Type B pancreatic cell (in vitro differentiated cells): ENCODE measurements at regions not wholly inside any gene's neighbourhood (a gene's known extent, or its start where the extent isn't known, plus 50 kb on each side); places are given as distances from the start of the nearest gene placed in this dataset.

ENCODE experiments used
- DNase-seq: peaks from one replicate; pipeline ENCODE4 v3.0.0; 2021; ENCODE audit warnings: mixed read lengths; ENCODE audit not compliant: unreplicated experiment; ENCODE audit errors: extremely low spot score
- H3K27ac Mint-ChIP-seq: 2 replicates; pipeline ENCODE4 v1.8.0; 2021; ENCODE audit warnings: mild to moderate bottlenecking, mixed read lengths
- H3K27me3 Mint-ChIP-seq: 2 replicates; pipeline ENCODE4 v1.8.0; 2021; ENCODE audit warnings: mixed read lengths
- H3K36me3 Mint-ChIP-seq: 2 replicates; pipeline ENCODE4 v1.8.0; 2021; ENCODE audit warnings: mixed read lengths
- H3K4me1 Mint-ChIP-seq: one replicate; pipeline ENCODE4 v1.8.0; 2021; ENCODE audit warnings: mixed read lengths; ENCODE audit not compliant: unreplicated experiment
- H3K4me3 Mint-ChIP-seq: 2 replicates; pipeline ENCODE4 v1.8.0; 2021; ENCODE audit warnings: mild to moderate bottlenecking, mixed read lengths
- H3K9me3 Mint-ChIP-seq: 2 replicates; pipeline ENCODE4 v1.8.0; 2021; ENCODE audit warnings: mixed read lengths
- TF ChIP-seq, protein P1 (sequence below): fragments of 200-600 bp; sonication (generic); conservative IDR thresholded peaks from 2 replicates; pipeline ENCODE4 v1.5.0; 2021; ENCODE audit warnings: antibody characterized with exemption, mild to moderate bottlenecking

DNA sequence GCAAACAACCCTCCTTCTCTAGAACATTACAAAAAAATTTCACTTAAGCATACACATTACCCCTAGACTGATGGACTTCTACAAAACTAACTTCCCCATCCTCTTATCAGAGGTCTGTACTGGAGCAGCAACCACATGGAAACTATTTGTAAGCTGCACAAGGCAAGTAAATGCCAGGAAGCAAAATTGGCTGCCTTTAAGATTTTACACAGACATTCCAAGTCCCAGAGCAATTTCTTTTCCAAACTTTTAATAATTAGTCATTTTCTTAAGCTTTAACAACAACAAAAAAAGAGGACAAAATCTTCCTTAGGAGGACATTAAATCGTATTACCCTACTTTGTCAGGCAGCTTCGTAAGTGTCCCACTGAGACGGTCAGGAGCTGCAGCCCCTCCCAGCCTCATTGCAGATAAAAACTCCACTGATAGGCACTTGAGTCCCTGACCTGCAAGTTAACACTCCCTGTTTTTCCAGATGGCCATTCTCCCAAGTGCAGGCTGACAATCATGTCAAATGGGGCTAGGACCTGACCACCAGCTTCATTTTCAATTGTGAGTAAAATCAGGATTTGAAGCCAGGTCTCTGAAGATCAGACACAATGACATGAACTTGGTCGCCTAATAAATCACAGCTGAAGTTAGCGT is 680.1 kb downstream of the DIAPH3 start:
- Mint-ChIP-seq H3K4me3 (peak overlapping the region; percentile 40), H3K4me1 (peaks cover 33% of the 10 kb centered on the region), H3K36me3 (no peaks in the 10 kb centered on the region), H3K27ac (no peak overlapping the region), H3K9me3 (no peaks in the 10 kb centered on the region), H3K27me3 (peaks cover 5% of the 10 kb centered on the region)
- TF ChIP-seq, protein P1, sequence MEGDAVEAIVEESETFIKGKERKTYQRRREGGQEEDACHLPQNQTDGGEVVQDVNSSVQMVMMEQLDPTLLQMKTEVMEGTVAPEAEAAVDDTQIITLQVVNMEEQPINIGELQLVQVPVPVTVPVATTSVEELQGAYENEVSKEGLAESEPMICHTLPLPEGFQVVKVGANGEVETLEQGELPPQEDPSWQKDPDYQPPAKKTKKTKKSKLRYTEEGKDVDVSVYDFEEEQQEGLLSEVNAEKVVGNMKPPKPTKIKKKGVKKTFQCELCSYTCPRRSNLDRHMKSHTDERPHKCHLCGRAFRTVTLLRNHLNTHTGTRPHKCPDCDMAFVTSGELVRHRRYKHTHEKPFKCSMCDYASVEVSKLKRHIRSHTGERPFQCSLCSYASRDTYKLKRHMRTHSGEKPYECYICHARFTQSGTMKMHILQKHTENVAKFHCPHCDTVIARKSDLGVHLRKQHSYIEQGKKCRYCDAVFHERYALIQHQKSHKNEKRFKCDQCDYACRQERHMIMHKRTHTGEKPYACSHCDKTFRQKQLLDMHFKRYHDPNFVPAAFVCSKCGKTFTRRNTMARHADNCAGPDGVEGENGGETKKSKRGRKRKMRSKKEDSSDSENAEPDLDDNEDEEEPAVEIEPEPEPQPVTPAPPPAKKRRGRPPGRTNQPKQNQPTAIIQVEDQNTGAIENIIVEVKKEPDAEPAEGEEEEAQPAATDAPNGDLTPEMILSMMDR: no peak
- DNase-seq: no peak

DNA sequence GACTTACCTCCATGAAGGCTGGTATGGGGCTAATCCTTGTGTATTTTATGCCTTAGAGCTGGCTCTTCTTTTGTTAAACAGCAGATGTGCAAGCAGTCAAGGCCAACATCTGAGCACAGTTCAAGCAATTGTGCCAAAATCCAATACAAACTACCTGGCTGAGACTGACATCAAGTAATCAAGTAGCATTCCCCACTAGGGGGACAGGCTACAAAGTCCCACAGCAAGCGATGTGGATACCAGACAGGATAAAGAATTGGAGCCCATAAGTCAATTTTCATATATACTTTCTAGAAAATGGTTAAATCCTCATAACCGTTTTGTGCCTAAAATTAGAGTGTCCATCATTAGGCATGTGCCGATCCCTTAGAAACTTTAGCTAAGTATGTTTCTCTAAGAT is 675.8 kb downstream of the DIAPH3 start:
- DNase-seq: no peak
- Mint-ChIP-seq H3K27ac (no peak overlapping the region), H3K4me1 (peaks cover 19% of the 10 kb centered on the region), H3K9me3 (no peaks in the 10 kb centered on the region), H3K27me3 (peaks cover 4% of the 10 kb centered on the region), H3K36me3 (no peaks in the 10 kb centered on the region), H3K4me3 (no peak overlapping the region)
- TF ChIP-seq, protein P1: no peak

DNA sequence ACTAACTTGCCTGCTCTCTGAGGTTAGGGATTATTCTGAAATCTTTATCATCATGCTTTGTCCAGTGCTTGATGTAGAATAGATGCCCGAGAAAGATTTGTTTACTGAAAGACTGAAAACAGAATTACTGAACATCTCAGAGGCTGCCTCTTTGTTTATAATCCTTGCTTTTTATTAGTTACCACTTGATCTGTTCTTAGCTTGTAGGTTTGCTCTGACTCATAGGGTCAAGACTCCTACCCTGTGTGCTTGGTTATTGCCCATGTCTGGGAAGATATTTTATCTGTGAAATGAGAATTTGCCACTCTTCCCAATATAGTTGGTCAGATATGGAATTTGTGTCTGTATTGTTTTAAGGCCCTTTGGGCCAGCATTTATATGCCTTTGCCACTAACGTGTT is 675.3 kb downstream of the DIAPH3 start:
- Mint-ChIP-seq H3K4me1 (peaks cover 14% of the 10 kb centered on the region), H3K4me3 (no peak overlapping the region), H3K36me3 (no peaks in the 10 kb centered on the region), H3K27ac (no peak overlapping the region), H3K9me3 (no peaks in the 10 kb centered on the region), H3K27me3 (peaks cover 4% of the 10 kb centered on the region)
- DNase-seq: no peak
- TF ChIP-seq, protein P1: no peak

DNA sequence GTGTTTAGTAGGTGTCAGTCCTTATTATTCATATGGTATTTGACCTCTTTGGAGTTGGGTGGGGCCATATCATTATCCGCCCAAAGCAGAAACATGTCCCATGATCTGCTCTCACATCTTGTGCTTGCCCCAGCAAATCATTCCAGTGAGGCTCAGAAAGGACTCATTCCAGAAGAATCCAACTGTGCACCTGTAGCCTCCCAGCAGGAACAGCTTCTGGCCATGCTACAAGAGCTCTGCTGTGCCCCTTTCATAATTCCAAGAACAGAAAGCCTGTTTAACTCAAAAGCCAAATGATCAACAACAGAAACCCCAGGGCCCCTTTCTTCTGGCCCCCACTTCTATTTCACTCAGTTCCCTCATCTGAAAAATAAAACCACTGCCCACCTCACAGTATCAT is 673.1 kb downstream of the DIAPH3 start:
- TF ChIP-seq, protein P1: no peak
- no peaks in the 10 kb centered on the region for H3K9me3 Mint-ChIP-seq
- no peak overlapping the region for H3K4me3 Mint-ChIP-seq
- DNase-seq: no peak
- H3K27me3 Mint-ChIP-seq: peaks cover 4% of the 10 kb centered on the region
- no peaks in the 10 kb centered on the region for H3K36me3 Mint-ChIP-seq
- H3K4me1 Mint-ChIP-seq: peaks cover 17% of the 10 kb centered on the region
- no peak overlapping the region for H3K27ac Mint-ChIP-seq

DNA sequence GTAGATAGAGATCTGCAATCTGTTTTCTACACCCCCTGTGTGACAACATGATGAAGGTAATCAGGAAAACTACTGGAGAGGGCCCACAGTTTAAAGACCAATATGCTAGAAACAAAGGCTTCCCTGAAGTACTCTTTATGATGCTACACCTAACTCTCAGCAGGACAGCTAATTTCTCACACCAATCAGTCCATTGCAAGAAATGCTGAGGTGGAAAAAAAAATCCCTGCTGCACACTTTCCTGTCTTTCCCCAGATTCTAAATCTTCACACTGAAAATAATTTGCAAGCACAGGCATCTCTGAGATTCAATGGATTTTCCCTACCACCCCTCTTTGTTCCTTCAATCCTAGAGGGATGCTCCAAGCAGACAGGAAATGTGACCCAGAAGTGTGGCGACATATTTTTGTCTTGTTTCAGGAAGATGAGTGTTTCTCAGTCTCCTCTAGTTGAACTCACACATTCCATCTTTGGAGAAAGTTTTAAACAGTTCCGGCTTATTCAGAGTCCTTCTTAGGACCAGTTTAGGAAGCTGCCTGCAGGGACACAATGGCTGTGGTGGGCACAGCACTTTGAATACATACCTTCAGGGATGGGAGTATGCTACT is 671.6 kb downstream of the DIAPH3 start:
- no peaks in the 10 kb centered on the region for H3K36me3 Mint-ChIP-seq

More for the DNA sequence above, 671.6 kb downstream of the DIAPH3 start:
- TF ChIP-seq, protein P1: no peak
- no peak for DNase-seq
- peaks cover 4% of the 10 kb centered on the region for H3K27me3 Mint-ChIP-seq
- peaks cover 23% of the 10 kb centered on the region for H3K4me1 Mint-ChIP-seq
- no peak overlapping the region for H3K4me3 Mint-ChIP-seq
- no peak overlapping the region for H3K27ac Mint-ChIP-seq
- no peaks in the 10 kb centered on the region for H3K9me3 Mint-ChIP-seq
